ENCODE measurements at regions not wholly inside any gene's neighbourhood (a gene's known extent, or its start where the extent isn't known, plus 50 kb on each side); places are given as distances from the start of the nearest gene placed in this dataset.

DNA sequence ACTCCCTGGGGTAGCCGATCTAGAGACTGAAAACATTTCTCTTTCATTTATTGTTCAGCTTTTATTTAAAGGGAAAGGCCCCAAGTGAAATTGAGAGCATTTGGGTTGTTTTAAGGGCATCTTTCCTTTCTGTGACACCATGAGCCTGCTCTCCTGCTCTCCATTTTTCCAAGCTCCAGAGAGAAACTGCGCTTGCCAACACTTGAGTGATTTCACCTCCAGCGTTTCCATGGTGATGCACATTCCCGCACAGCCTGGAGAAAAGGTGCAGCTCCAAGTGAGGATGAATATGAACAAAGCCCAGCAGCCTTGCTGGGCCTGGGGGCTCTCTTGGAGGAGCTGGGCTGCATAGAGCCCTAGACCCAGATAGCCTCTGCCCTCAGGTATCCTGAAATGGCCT lies 159.2 kb upstream of the PPP2R3A start:
- DNase-seq, result no peak

DNA sequence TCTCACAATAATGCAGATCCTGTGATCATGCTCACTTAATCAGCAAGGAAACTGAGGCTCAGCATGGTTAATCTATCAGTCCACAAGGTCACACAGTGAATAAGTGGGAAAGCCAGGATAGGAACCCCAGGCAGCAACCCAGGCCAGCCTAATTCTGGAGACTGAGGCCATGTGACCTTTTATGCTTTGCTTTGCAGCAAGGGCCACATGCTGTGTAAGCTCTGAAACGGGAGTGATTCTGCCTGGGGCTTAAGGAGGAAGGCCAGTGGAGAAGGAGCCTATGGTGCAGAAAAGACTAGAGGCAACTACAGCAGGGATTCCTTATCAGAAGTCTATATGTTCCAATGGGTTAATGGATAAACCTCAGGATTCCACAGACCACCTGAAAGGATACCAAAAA lies 157.6 kb upstream of the PPP2R3A start:
- DNase-seq, result no peak

DNA sequence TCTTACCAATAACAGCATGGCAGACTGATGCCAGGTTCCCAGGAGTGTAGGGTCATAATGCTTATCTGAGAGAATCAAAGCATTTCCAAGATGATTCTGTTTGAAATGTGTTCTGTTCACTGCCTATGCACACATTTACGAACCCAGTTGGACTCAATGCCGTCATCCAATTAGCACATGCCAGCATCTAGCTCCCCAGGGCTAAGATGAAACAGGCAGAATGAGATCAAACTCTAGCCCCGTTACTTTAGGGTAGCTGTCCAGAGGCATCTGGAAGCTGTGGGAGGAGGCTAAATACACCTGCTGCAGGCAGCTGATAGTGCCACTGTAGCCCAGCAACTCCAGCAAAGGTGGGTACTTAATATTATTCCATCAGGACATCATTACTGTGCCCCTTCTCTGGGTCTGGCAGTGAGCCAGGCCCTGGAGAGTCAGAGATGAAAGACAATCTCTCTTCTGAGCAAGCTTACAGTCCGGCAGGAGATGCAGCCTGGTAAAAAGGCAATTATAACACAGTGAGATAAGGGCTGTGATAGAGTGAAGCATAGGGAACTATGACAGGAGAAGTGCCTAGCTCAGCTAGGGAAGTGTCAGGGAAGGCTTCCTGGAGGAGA lies 156.4 kb upstream of the PPP2R3A start:
- DNase-seq, result peak; percentile 3

DNA sequence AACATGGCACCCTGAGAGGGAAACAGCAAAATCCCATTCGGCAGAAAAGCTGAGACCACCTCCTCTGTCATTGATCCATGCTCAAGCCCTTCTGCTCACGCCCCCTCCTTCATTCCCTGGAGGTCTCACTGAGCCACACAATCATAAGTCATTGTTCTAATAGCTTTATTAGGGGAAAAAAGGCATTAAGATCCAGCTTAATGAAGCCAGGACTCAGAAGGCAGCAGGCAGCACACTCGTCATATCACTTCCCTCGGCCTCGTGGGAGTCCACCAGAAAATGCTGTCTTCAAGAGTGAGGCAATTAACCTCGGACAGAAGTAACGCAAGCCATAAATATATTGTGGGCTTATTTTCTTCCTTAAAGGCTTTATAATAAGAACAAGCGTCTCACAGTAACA lies 153.9 kb upstream of the PPP2R3A start:
- no peak for DNase-seq

DNA sequence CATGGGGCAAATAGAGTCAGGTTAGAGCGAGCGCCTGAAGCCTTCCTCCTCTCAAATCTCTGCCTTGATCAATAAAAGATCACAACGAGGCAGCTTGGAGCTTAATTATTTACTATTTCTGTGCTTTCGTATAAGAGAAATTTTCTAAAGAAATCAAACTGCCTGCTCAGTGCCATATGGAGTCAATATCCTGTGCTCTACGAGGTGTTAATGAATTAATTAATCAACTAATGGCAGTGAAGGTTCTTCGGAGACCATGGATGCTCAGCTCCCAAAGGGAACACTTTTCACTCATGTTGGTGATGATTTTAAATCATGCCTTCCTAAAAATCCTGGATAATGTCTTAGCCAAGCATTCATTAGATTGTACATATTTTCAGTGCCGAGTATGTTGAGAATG lies 153.5 kb upstream of the PPP2R3A start:
- DNase-seq, result no peak

DNA sequence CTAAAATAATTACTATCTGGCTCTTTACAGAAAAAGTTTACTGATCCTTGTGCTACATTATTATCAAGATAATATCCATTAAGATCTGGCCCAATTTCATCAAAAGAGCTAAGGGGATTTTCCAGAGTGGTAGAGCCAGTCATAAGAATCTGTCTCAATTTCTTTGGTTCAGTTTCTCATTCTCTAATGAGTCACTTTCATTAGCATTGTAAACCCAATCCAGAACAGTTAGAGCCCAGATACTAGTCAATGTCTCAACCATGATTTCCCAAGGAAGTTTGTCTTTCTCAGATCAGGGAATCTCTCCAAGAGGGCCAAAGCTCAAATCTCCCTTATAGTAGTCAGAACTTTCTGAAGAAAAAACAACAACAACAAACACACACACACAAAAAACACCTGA lies 131.1 kb upstream of the PPP2R3A start:
- DNase-seq, result no peak

DNA sequence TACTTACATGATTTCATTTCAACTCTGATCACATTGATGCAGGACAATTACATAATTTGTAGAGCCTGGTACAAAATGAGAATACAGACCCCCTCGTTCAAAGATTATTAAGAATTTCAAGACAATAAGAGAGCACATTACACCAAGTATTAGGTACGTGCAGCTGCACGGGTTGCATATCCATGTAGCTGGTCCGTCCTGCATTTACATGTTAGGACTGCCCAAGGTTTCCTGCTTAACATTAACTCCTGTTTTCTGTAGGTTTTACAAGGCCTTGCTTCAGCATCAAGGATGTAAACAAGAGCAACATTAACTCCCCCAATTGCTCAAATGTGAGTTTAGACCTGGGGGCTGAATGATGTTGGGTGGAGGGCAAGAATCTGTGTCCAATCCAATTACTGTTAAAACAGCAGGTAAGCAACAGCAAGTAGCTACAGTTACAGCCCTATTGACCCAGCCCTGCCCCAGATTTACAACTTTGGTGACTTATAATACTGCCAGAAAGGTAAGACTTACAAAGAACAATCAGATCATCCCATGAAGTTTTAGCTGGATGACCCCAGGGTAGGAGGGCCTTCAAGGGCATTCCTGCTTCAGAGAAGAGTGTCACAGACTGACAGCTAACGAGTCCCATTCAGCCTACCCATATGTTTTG lies 127.4 kb upstream of the PPP2R3A start:
- DNase-seq, result no peak

DNA sequence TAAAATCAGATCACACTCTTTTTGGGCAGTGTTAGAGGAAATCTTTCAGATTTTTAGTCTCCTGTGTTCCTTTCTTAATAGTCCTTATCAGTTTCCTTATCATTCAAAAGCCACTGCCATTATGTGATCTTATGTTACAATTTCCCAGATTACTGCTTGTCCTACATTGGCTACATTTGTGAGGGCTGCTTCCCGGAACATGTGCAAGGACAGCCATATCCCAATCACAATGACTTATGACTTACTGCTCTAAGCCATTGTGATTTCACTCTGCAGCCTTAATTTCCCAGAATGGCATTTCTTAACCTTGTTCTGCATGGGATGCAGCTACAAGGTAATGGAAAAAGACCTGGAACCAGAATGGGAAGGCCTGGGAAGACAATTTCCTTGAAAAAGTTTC lies 125.1 kb upstream of the PPP2R3A start:
- DNase-seq, result no peak

DNA sequence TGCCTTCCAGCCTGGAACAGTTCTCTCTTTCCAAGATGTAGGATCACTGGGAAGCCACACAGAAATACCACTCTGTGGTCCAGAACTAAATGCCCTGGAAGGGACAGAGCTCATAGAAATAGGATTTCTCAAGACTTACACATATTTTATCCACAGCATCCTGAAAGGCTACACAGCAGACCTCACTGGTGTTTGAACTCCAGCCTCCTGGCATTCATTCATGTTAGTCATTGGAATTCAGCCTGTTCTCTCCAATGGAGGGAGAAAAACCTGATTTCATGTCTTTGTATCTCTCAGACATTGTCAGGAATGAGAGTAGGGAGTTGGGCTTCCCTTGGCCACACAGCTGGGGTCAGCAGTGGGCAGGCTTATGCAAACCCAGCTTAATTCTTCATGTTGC lies 121.1 kb upstream of the PPP2R3A start:
- no peak for DNase-seq

DNA sequence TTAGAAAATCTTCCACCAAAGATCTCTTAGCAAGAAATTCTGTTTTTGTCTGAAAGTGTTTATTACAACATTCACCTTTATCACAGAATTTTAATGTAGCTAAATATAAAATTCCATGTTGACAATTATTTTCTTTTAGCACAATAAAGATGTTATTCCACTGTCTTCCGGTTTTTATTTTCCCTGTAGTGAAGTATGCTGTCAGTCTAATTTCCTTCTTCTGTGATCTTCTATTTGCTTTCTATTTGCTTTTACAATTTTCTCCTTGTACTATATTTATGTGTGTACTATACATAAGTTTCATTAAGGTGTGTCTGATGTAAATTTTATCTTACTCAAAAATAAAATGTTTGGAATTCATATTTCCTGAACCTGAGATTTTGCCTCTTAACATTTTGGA lies 117.5 kb upstream of the PPP2R3A start:
- DNase-seq, result no peak

DNA sequence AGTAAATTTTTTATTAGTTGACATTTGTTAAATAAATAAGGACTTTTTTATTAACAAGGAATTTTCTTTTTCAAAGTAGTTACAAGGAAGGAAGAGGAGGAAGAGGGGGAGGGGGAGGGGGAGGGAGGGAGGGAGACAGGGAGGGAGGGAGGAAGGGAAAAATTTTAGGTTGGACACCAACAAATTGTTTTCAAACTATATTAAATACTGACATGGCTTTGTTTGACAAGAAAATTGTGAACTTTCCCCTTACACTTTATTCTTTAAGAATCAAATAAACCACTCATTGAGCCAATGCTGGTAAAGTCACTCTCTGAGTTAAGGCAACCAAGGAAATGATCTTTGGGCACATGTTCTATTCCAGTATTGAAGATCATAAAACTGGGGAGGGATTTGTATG lies 115.7 kb upstream of the PPP2R3A start:
- DNase-seq, result no peak

DNA sequence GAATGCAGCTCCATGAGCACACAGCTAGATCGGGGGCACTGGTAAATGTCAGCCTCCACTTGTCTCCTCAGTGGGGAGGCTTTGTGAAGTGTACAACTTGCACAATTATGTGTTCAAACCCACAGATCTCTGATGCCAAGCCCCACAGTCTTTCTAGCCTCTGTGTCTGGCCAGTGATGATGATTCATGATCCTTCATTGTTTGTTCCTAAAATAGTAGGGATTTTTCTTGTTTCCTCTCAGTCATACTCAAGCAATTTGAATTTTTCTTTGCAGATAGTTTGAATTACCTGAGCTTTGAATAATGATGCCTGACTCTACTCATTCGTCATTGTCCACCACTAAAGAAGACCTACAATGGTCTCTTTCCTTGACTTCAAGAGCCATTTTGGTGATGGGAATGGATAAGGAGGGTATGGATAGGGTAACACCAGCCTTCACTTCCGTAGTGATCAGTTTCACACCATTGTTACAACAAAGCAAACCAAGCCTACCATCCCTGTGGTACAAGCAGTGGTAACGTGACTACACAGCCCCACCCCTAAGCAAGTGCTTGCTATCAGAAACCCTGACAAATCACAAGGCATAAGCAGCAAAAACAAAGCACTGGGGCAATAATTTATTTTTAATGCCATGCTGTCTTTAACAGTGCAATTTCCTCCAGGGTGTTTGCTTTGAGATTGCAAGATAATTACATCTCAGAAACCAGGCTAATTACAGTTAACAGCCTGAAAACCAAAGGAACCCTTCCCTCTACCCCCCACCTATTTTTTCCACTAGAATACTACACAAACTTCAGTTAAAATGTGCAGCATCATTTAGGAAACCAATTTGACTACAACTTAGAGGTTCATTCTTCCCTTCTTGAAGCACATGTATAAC lies 114.1 kb upstream of the PPP2R3A start:
- DNase-seq, result peak; percentile 83

DNA sequence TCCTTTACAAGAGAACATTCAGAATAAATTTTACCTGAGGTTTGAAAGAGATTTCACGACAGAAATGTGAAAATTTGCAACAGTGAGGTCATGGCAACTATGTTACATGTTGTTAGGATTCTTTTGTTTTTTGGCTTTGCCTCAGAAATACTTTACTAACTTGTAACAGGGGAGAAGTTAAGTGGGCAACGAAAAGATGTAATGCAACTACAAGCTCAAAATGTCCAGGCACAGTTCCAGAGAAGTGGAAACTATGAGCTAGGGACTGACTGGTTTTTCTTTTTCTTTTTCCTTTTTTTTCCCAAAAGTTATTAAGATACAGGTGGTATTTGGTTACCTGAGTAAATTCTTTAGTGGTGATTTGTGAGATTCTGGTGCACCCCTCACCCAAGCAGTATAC lies 111.5 kb upstream of the PPP2R3A start:
- DNase-seq, result no peak

DNA sequence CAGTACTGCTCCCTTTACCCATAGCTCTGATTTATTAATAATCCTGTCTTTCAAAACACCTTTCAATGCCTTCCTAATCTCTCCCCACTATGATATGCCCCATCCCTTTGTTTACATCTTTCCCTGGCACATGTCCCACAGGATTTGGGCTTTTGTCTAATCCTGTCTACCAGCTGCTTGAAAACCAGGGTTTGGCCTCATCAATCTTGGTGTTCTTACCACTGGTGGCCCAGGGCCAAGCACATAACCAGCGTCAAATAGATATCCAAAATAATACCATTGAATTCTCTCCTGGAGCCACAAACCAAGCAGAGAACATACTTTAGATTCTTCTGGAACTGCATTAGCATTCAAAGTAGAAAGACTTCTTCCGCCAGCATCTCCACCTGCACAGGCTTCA lies 104.8 kb upstream of the PPP2R3A start:
- no peak for DNase-seq

DNA sequence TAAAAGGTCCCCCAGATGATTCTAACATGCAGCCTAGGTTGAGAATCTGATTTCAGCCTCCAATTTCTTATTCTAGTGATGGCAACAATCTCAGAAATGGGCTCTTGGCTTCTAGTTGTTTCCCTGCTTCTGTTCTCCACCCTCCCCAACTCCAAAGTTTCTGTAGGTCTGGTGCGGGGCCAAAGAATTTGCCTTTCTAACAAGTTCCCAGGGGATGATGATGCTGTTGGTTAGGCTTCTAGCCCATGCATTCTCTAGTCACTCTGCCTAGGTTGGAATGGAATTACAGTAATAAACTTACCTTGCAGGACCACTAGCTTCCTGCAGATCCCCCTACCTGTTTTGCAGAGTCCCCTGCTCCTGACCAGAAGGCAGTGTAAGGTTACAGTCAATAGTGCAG lies 103.2 kb upstream of the PPP2R3A start:
- no peak for DNase-seq

DNA sequence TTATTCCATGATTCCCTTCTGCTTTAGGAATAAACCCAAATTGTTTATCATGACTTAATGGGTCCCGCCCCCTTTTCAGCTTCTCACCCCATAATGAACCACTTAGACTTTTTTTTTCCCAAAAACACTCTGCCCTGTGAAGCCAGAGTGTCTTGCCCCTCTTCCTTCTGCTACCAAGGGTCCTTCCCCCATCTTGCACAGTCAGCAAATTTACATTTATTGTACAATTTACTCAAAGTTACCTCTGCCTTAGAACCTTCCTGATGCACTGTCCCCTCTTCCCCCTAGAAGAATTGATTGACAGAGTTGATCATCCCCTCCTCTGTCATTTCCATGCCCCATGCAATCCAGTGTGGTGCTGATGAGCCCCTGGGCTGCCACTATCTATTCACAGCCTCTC lies 101.5 kb upstream of the PPP2R3A start:
- DNase-seq, result no peak

DNA sequence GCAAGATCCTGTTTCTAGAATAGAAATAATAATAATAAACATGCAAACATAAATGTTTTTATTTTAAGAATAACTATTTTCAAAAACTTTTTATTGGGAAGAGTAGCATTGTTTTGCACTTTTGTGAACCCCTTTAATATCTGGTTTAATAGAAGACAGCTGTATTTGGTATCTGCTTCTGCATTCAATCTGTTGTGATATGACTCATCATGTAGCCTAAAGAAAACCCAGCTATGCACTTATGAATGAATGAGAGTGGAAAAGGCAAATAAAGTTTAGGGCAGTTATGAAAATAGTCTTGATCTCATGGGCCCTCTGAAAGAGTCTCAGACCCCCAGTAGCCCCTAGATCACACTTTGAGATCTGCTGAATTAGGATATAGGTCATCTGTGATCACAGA lies 100.4 kb upstream of the PPP2R3A start:
- no peak for DNase-seq

DNA sequence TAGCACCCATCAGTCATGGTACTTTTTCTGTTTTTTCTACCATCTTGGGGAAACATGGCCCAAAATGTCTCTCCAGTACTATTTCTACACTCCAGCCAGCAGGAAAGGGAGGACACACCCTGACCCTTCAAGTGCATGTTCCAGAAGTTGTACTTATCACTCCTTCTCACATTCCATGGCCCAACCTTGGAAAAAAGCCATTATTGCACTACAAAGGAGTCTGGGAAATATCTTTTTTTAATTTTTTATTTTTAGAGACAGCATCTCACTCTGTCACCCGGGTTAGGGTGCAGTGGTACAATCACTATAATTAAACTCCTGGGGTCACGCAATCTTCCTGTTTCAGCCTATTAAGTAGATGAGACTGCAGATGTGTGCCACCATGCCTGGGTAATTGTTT lies 100.0 kb upstream of the PPP2R3A start:
- DNase-seq, result no peak

DNA sequence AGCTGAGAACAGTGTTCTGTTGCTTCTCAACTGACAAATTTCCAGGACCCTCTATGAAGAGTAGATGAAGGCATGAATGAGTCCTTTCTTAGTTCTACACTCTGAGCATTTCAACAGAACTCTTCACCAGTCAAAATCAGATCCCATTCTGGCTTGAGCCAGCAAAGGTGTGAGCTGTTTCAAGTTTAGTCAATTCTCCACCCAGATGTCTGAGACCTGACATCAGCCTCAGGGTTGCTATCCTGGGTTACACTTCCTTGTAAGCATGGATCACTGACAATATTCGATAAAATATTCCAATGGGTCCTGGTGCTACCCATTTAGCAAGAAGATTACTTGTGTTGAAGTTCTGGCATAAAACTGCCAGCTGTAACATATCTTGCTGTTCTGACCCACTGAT lies 97.6 kb upstream of the PPP2R3A start:
- DNase-seq, result no peak

DNA sequence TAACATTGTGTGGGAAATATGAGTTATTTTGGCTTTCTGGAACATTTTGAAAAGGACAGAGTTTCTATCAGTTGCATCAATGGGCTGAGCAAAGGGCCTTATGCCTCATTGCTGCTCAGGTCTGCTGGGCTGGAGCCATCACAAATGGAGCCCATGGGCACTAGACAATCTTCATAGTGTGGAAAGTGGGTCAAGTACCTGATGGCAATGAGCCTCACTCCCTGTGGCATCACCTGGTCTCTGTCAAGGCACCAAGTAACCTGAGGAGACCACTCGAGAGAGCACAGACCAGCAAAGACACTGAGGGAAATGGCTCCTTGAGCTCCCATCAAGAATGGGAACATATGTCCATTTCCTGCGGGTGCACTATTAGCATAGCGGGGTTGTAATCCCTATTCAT lies 96.7 kb upstream of the PPP2R3A start:
- no peak for DNase-seq

DNA sequence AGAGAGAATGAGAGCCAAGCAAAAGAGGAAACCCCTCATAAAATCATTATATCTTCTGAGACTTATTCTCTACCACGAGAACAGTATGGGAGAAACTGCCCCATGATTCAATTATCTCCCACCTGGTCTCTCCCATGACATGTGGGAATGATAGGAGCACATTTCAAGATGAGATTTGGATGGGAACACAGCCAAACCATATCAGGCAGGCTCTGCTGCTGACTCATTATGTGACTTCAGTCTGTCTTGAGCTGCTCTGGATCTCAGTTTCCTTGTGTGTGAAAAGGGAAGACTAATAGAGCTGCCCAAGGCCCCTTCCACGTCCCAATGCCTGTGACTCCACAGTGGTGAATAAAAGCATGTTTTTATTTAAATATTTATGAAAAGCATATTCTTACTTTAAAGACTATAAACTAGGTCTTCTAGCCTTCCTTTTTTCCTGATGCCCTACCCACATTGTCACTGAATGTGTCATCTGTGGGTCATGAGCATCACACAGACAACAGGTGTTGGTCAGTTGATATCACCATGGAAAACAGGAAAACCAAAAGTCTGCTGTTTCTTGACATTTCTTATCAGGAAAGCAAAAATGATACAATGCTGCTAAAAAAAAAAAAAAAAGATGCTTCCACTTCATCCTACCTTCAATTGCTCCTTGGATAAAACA lies 96.0 kb upstream of the PPP2R3A start:
- no peak for DNase-seq

DNA sequence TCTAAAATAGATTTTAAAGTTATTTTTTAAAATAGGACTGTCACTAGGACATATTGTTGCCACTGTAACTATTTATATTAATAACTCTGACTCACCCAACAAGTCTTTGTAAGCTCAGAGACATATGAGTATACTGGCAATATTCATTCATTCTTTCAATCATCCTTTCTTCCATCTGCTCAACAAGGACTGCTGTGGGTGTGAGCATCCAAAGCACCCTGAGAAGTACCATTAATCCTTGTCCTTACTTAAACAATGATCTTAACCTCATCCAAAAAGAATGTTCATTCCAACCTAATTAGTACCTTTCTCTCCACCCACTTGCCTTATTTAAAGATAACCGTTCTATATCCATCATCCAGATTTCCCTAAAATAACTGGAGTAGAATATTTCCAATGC lies 94.2 kb upstream of the PPP2R3A start:
- no peak for DNase-seq

DNA sequence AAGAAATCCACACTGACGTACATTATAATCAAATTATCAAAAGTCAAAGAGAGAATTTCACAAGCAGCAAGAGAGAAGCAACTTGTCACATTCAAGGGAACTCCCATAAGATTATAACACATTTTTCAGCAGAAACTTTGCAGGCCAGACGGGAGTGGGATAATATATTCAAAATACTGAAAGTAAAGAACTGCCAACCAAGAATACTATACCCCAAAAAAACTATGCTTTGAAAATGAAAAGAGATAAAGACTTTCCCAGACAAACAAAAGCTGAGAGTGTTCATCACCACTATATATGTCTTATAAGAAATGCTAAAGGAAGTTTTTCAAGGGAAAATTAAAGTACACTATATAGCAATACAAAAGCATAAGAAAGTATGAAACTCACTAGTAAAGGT lies 91.5 kb upstream of the PPP2R3A start:
- DNase-seq, result no peak

DNA sequence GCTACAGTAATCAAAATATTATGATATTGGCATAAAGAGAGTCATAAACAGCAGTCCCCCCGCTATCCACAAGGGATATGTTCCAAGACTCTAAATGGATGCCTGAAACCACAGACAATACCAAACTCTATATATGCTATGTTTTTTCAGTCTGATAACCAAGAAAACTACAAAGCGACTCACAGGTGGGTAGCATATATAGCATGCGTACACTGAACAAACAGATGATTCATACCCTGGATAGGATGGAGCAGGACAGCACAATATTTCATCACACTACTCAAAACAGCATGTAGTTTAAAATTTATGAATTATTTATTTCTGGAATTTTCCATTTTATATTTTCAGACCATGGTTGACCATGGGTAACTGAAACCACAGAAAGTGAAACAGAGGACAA lies 87.0 kb upstream of the PPP2R3A start:
- DNase-seq, result no peak
